HL-60 (cell line): ENCODE measurements at regions not wholly inside any gene's neighbourhood (a gene's known extent, or its start where the extent isn't known, plus 50 kb on each side); places are given as distances from the start of the nearest gene placed in this dataset.

Experiments used
- DNase-seq, 2 experiments: peaks; one replicate each; pipeline ENCODE4 v3.0.0-alpha.2; 2010 to 2020; ENCODE audit warnings: low read depth in 1 of 2, low spot score in 1 of 2
- H3K27ac ChIP-seq: fragments of 250-450 bp; sonication (Bioruptor Pico); replicated peaks from 2 replicates; pipeline ENCODE4 v1.5.1; 2020; ENCODE audit warnings: mild to moderate bottlenecking, moderate library complexity
- H3K27me3 ChIP-seq: fragments of 250-450 bp; sonication (Bioruptor Pico); 2 replicates; pipeline ENCODE4 v1.5.1; 2021; ENCODE audit warnings: mild to moderate bottlenecking, moderate library complexity; ENCODE audit not compliant: insufficient read depth, poor library complexity, severe bottlenecking
- H3K4me3 ChIP-seq: replicated peaks from 2 replicates; pipeline ENCODE4 v1.5.1; 2011; ENCODE audit warnings: mild to moderate bottlenecking, control low read depth, low read length; ENCODE audit not compliant: insufficient read depth
- CTCF ChIP-seq: IDR thresholded peaks from one replicate; pipeline ENCODE4 v1.5.1; 2011; ENCODE audit warnings: low read length, control low read depth, inconsistent platforms; ENCODE audit not compliant: insufficient read depth
- GABPA ChIP-seq: IDR thresholded peaks from 2 replicates; pipeline ENCODE4 v1.6.1; 2012; ENCODE audit warnings: low read depth
- POLR2AphosphoS5 ChIP-seq: IDR thresholded peaks from 2 replicates; pipeline ENCODE4 v1.6.1; 2012; ENCODE audit warnings: low read depth
- SPI1 ChIP-seq: IDR thresholded peaks from 2 replicates; pipeline ENCODE4 v1.6.1; 2012; ENCODE audit warnings: low read depth, mild to moderate bottlenecking, borderline replicate concordance
- TF ChIP-seq, protein P1 (sequence below): IDR thresholded peaks from 2 replicates; pipeline ENCODE4 v1.6.1; 2012; ENCODE audit warnings: low read depth; ENCODE audit not compliant: insufficient replicate concordance

DNA sequence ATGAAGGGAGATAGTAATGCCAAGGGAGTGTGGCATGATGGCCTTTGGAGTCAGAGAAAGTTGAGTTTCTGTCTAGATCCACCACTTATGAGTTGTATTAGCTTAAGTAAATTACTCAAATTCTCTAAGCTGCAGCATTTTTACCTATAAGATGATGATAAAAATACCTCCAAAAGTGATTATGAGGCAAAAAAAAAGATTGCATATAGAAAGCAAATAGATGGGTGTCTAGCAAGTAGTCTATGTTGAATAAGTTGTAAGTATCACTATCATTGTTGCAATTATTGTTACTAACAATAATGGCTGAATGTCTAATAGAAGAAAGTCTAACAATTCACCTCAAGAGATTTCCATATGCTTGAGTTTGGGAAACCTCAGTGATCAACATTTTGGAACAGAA lies 959.2 kb upstream of the GJE1 start:
- H3K4me3 ChIP-seq = no peak overlapping the region
- no peak for TF ChIP-seq CTCF
- TF ChIP-seq GABPA = no peak
- no peak for TF ChIP-seq SPI1
- TF ChIP-seq, protein P1, sequence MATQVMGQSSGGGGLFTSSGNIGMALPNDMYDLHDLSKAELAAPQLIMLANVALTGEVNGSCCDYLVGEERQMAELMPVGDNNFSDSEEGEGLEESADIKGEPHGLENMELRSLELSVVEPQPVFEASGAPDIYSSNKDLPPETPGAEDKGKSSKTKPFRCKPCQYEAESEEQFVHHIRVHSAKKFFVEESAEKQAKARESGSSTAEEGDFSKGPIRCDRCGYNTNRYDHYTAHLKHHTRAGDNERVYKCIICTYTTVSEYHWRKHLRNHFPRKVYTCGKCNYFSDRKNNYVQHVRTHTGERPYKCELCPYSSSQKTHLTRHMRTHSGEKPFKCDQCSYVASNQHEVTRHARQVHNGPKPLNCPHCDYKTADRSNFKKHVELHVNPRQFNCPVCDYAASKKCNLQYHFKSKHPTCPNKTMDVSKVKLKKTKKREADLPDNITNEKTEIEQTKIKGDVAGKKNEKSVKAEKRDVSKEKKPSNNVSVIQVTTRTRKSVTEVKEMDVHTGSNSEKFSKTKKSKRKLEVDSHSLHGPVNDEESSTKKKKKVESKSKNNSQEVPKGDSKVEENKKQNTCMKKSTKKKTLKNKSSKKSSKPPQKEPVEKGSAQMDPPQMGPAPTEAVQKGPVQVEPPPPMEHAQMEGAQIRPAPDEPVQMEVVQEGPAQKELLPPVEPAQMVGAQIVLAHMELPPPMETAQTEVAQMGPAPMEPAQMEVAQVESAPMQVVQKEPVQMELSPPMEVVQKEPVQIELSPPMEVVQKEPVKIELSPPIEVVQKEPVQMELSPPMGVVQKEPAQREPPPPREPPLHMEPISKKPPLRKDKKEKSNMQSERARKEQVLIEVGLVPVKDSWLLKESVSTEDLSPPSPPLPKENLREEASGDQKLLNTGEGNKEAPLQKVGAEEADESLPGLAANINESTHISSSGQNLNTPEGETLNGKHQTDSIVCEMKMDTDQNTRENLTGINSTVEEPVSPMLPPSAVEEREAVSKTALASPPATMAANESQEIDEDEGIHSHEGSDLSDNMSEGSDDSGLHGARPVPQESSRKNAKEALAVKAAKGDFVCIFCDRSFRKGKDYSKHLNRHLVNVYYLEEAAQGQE = no peak
- no peak for TF ChIP-seq POLR2AphosphoS5

GRCh38 chr6:141169419-141169818 lies 963.3 kb upstream of the GJE1 start:
- H3K4me3 ChIP-seq = no peak overlapping the region
- no peaks in the 10 kb centered on the region for H3K27me3 ChIP-seq
- TF ChIP-seq, protein P1 = no peak
- TF ChIP-seq GABPA = no peak
- no peak for TF ChIP-seq POLR2AphosphoS5
- TF ChIP-seq SPI1 = no peak
- no peak for TF ChIP-seq CTCF
- DNase-seq = no peak
- H3K27ac ChIP-seq = no peak overlapping the region

More for the DNA sequence above, 959.2 kb upstream of the GJE1 start:
- no peaks in the 10 kb centered on the region for H3K27me3 ChIP-seq
- no peak overlapping the region for H3K27ac ChIP-seq
- DNase-seq = no peak

- Histone ChIP-seq H3K27ac (no peak overlapping the region), H3K27me3 (no peaks in the 10 kb centered on the region), H3K4me3 (no peak overlapping the region)
- DNase-seq = no peak
- TF ChIP-seq CTCF (no peak), POLR2AphosphoS5 (no peak), SPI1 (no peak), GABPA (no peak)
- TF ChIP-seq, protein P1 = no peak
These were observed 964.8 kb upstream of the GJE1 start for GRCh38 chr6:141167945-141168344.
